Body of pancreas (tissue), 4 donors: ENCODE measurements at regions not wholly inside any gene's neighbourhood (a gene's known extent, or its start where the extent isn't known, plus 50 kb on each side); places are given as distances from the start of the nearest gene placed in this dataset. TPM values are rescaled to one million over a fixed set of nuclear protein-coding genes. Genes with fewer than 3 reads are reported as not detected.

Experiments
- ATAC-seq: fragments of 150-250 bp; one replicate; pipeline ENCODE4 v1.9.1; 2016
- DNase-seq, 4 donors: peaks; one replicate each; pipeline ENCODE4 v3.0.0-alpha.2; 2019
- H3K27ac ChIP-seq, 4 donors: fragments of 200-600 bp; sonication (generic); 1 replicate in 3 of 4; 2 replicates in 1 of 4; pipeline versions ENCODE4 v1.5.1 to v1.6.1; 2016 to 2019; ENCODE audit warnings: mild to moderate bottlenecking in 1 of 4, mixed read lengths in 1 of 4, moderate library complexity in 1 of 4
- H3K27me3 ChIP-seq, 2 donors: fragments of 200-600 bp; sonication (generic); one replicate each; pipeline ENCODE4 v1.6.0; 2016; ENCODE audit warnings: mild to moderate bottlenecking in 1 of 2
- H3K36me3 ChIP-seq, 2 donors: fragments of 200-600 bp; sonication (generic); replicated peaks in 1 of 2; 2 replicates each; pipeline ENCODE4 v1.5.1; 2016; ENCODE audit warnings: low read depth in 2 of 2; ENCODE audit not compliant: insufficient read depth in 1 of 2
- H3K4me1 ChIP-seq: fragments of 200-600 bp; sonication (generic); one replicate; pipeline ENCODE4 v1.6.0; 2016
- H3K4me3 ChIP-seq, 2 donors: fragments of 200-600 bp; sonication (generic); 1 replicate in 1 of 2; 2 replicates in 1 of 2; pipeline ENCODE4 v1.5.1; 2016 to 2019
- H3K9me3 ChIP-seq, 3 donors: fragments of 200-600 bp; sonication (generic); 1 replicate in 2 of 3; 2 replicates in 1 of 3; pipeline ENCODE4 v1.5.1; 2016
- CTCF ChIP-seq, 7 experiments: fragments of 450-650 bp in 4 of 7; fragments of 200-600 bp in 3 of 7; sonication (generic) in 3 of 7; IDR thresholded peaks; one replicate each; pipeline ENCODE4 v1.5.1; 2016 to 2019; ENCODE audit warnings: antibody characterized with exemption in 7 of 7
- POLR2A ChIP-seq, 3 donors: fragments of 450-650 bp; IDR thresholded peaks; one replicate each; pipeline ENCODE4 v1.6.1; 2016; ENCODE audit warnings: antibody characterized with exemption in 3 of 3, mild to moderate bottlenecking in 2 of 3
- WGBS, 2 donors: methylation state at CpG; one replicate each; pipeline ENCODE4 v1.1.5; 2017; 5-methylcytosine and 5-hydroxymethylcytosine counted together
- intact Hi-C: fragments of 100-400 bp; cut with DNase I; formaldehyde crosslinking; loops from one replicate; pipeline ENCODE4 v1.15.1; 2023
- small RNA-seq: library from RNA; depleted of rRNA; stranded (forward); fragments of <200 nt; gene quantifications from one replicate; pipeline ENCODE3, GENCODE V24; 2016

GRCh38 chr18:76544511-76545345, 49.7 kb upstream of the ZNF516 start:
- 66 to 68% methylated on average over 10 of the region's 10 CpGs for WGBS, 2 donors
- no peaks in the 10 kb centered on the region for H3K4me1 ChIP-seq
- no peak overlapping the region for H3K27ac ChIP-seq
- H3K36me3 ChIP-seq = no peaks in the 10 kb centered on the region
- H3K9me3 ChIP-seq = no peaks in the 10 kb centered on the region
- TF ChIP-seq POLR2A (IDR thresholded peaks at IDR 0.05) = no peak
- no peak for TF ChIP-seq CTCF (IDR thresholded peaks at IDR 0.05)
- DNase-seq (no peak), ATAC-seq (no peak)
- H3K27me3 ChIP-seq = no peaks in the 10 kb centered on the region
- intact Hi-C loops = no loop called here
- H3K4me3 ChIP-seq = no peak overlapping the region

Small RNAs in the stretch of these regions (small RNA-seq; reads per million reads assigned to genes)
- not detected for gene AC139085.1
